EL (cell line): ENCODE measurements at regions not wholly inside any gene's neighbourhood (a gene's known extent, or its start where the extent isn't known, plus 50 kb on each side); places are given as distances from the start of the nearest gene placed in this dataset.

Source experiments
- DNase-seq: peaks from one replicate; pipeline ENCODE4 v3.0.0-alpha.2; 2016

DNA sequence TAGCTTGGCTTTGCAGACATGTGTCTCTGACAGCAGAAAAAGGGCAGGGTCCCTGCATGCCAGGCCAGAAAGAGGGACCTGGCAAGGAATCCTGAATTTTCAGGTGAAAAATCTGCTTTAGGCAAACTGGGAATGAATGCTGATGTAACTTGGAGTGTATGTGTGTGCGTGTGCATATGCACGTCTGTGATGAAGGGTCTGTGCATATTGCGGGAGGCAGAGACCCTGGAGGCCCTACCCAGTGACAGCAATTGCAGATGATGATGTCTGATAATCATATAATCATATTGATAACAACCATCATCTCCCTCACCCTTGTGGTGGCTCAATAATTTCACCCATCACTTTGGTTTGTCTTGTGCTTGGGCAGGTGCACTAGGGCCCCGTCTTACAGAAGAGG lies 80.7 kb upstream of the SDK2 start:
- DNase-seq = no peak

- DNase-seq = no peak
These were observed 81.7 kb upstream of the SDK2 start for GRCh38 chr17:73725794-73726515.

DNA sequence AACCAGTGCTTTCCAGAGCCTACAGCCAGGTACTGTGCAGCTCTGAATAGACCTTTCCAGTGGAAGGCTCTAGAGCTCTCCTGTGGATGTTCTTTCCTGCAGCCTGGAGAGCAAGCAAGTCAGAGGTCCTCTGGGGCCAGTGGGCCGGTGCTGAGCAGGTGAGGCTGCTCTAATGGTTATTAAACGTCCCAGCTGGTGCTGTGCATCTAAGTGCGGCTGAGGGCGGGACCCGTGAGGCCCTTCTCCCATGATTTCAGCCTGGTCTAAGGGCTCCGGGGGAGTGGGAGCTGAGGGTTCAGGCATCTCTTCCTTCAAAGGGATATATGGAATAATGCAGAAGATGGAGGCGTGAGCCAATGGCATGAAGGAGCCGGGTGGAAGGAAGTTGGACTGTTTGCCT lies 83.7 kb upstream of the SDK2 start:
- DNase-seq = no peak

- no peak for DNase-seq
These were observed 84.9 kb upstream of the SDK2 start for GRCh38 chr17:73729101-73729500.

GRCh38 chr17:73731733-73732132 lies 87.5 kb upstream of the SDK2 start:
- DNase-seq = no peak

GRCh38 chr17:73733517-73733916 lies 89.3 kb upstream of the SDK2 start:
- no peak for DNase-seq

DNA sequence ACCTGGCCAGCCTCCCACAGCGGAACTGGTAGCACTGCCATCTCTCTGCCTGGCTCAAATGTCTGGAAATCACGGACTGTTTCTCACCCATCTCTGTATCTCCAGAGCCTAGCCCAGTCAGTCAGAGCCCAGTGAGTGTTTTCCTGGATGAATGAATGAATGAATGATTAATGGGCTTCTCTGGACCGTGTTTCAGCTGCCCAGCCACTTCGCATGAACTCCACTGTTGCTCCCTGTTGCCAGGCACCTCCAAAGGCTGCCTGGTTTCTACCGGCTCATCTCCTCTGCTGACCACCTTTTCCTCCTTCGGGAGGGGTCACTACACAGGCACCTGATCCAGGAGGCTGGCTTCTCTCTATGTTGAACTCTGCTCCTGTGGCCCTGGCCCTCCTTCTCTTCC lies 91.0 kb upstream of the SDK2 start:
- DNase-seq = no peak

- DNase-seq = no peak
These were observed 94.7 kb upstream of the SDK2 start for GRCh38 chr17:73738751-73739575.

- DNase-seq = no peak
These were observed 96.1 kb upstream of the SDK2 start for GRCh38 chr17:73740370-73740769.

GRCh38 chr17:73742948-73743381 lies 98.7 kb upstream of the SDK2 start:
- no peak for DNase-seq

- DNase-seq = no peak
These were observed 99.4 kb upstream of the SDK2 start for GRCh38 chr17:73743518-73744201.

- no peak for DNase-seq
These were observed 100.2 kb upstream of the SDK2 start for GRCh38 chr17:73744411-73744810.

- no peak for DNase-seq
These were observed 102.2 kb upstream of the SDK2 start for GRCh38 chr17:73746314-73747073.

- no peak for DNase-seq
These were observed 103.2 kb upstream of the SDK2 start for GRCh38 chr17:73747221-73748002.

- no peak for DNase-seq
These were observed 104.3 kb upstream of the SDK2 start for GRCh38 chr17:73748508-73748907.

DNA sequence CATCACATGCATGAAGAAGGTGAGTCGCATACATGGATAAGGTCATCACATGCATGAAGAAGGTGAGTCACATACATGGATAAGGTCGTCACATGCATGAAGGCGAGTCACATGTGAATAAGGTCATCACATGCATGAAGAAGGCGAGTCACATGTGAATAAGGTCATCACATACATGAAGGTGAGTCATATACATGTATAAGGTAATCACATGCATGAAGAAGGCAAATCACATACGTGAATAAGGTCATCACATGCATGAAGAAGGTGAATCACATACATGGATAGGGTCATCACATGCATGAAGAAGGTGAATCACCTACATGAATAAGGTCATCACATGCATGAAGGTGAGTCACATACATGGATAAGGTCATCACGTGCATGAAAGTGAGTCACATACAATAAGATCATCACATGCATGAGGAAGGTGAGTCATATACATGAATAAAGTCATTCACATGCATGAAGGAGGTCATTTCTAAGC lies 105.1 kb upstream of the SDK2 start:
- no peak for DNase-seq

DNA sequence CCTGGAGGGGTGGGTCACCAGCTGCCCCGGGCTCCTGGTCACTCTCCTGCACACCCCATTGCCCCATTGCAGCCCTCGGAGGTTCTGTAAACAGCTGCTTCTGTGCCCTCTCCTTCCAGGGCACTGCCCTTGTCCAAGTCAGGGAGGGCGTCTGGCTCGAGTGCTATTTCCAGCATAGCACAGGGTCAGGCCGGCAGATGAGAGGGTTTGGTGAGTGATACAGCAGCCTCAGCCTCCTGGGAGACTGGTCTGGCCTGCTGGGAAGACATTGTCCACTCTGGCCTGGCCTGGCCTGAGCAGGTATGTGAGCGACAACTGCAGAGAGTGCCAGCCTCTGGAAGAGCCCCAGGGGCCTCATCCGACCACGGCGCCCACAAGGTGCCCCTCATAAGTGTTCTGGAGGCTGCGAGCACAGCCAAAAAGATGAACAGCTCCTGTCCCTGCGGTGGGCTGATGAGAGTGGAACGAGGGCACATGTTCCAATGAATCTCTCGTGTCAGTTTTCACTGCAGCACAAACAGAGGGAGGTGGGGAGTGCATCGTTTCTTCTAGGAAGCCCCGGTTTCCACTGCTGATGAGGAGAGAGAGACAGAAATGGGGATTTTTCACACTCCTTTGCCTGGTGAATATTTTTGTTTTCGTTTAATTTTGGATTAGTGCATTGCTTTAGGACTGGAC lies 105.8 kb upstream of the SDK2 start:
- no peak for DNase-seq

- no peak for DNase-seq
These were observed 106.7 kb upstream of the SDK2 start for GRCh38 chr17:73750975-73751374.

DNA sequence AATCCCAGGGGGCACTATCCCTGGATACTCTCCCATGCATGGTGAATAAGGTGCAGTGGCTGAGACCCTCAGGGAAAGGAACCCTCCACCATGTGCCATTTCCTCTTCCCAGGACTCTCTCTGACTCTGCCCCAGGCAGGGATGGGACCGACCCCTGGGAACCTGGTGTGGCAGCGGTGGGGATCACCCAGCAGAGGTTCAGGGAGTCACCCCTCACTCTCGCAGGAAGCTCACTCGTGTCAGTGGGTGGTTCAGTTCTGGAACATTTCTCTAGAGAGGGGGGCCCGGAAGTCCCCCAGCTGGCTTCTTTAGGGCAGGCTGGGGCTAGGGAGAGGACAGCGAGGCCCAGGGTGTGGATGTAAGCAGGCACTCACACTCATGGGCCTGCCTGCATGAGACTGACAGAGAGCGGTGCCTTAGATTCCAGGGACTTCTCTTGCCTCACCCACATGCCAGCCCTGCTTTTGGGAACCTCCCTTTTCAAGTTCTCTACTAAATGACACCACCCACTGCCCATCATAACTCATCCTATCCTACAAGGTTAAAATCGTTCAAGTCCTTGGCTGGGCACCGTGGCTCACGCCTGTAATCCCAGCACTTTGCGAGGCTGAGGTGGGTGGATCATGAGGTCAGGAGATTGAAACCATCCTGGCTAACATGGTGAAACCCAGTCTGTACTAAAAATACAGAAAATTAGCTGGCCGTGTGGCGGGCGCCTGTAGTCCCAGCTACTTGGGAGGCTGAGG lies 109.7 kb upstream of the SDK2 start:
- DNase-seq = no peak

GRCh38 chr17:73754886-73755400 lies 110.7 kb upstream of the SDK2 start:
- no peak for DNase-seq
